ENCODE measurements at regions not wholly inside any gene's neighbourhood (a gene's known extent, or its start where the extent isn't known, plus 50 kb on each side); places are given as distances from the start of the nearest gene placed in this dataset.
"Not testable (repeated sequence)": the region's sequence is repeated elsewhere in the genome, so short reads cannot be mapped to it uniquely, and the experiment has no call there.

GRCh38 chr17:71511266-71511995, 609.4 kb upstream of the SOX9 start:
- Histone ChIP-seq H3K27ac (ENCODE audit: insufficient read depth, low read depth, low read length) (no peak overlapping the region), H4K20me1 (replicated peaks; ENCODE audit: control insufficient read depth, extremely low read depth, insufficient read depth, low read length) (no peaks in the 10 kb centered on the region), H3K4me3 (replicated peaks in 1 of 3; ENCODE audit: insufficient read depth in 1 of 3, low read depth in 1 of 3, low read length in 3 of 3) (no peak overlapping the region), H3K9me3 (replicated peaks; ENCODE audit: control insufficient read depth, insufficient read depth, low read length) (peaks cover 11% of the 10 kb centered on the region), H3K9me1 (replicated peaks; ENCODE audit: control insufficient read depth, extremely low read depth, insufficient read depth, low read length) (no peaks in the 10 kb centered on the region), H3K79me2 (ENCODE audit: control insufficient read depth, insufficient read depth, low read length) (no peaks in the 10 kb centered on the region), H3K4me2 (ENCODE audit: insufficient read depth, low read length) (no peak overlapping the region), H3K9ac (replicated peaks; ENCODE audit: extremely low read depth, insufficient read depth, low read length) (no peak overlapping the region), H3K4me1 (ENCODE audit: control insufficient read depth, extremely low read depth, insufficient read depth, low read length) (no peaks in the 10 kb centered on the region), H3K27me3 (ENCODE audit: control insufficient read depth in 2 of 2, insufficient read depth in 2 of 2, low read length in 2 of 2) (no peaks in the 10 kb centered on the region), H2AFZ (ENCODE audit: low read depth, low read length) (no peak overlapping the region), H3K36me3 (ENCODE audit: control insufficient read depth in 2 of 2, extremely low read depth in 1 of 2, insufficient read depth in 2 of 2, low read length in 2 of 2) (no peaks in the 10 kb centered on the region)
- FAIRE-seq (no peak), DNase-seq (ENCODE audit: low read depth, low spot score) (no peak)
- no peak for TF ChIP-seq POLR2A (IDR thresholded peaks at IDR 0.05; ENCODE audit: low read depth, low read length)
- TF ChIP-seq CTCF (IDR thresholded peaks at IDR 0.05; ENCODE audit: extremely low read depth in 1 of 2, insufficient read depth in 1 of 2, low read depth in 1 of 2, low read length in 2 of 2), result no peak
- TF ChIP-seq JUN (IDR thresholded peaks at IDR 0.05; ENCODE audit: borderline replicate concordance, insufficient read depth, insufficient read length, low read depth), result no peak
- no peak for TF ChIP-seq GATA2 (IDR thresholded peaks at IDR 0.05; ENCODE audit: insufficient read depth, insufficient read length, low read depth, low read length)
- no peak for TF ChIP-seq POLR2AphosphoS5 (IDR thresholded peaks at IDR 0.05; ENCODE audit: insufficient read depth, low read depth, low read length)
- no peak for TF ChIP-seq MAX (IDR thresholded peaks at IDR 0.05; ENCODE audit: insufficient read depth, insufficient read length)
- no peak for TF ChIP-seq EZH2 (IDR thresholded peaks at IDR 0.05; ENCODE audit: borderline replicate concordance, low read depth, low read length, severe bottlenecking)
- no peak for TF ChIP-seq MYC (IDR thresholded peaks at IDR 0.05; ENCODE audit: low read depth, low read length)
- no peak for TF ChIP-seq FOS (IDR thresholded peaks at IDR 0.05; ENCODE audit: borderline replicate concordance, insufficient read depth, low read length)
- dilution Hi-C loops (cut with MboI; ENCODE audit: extremely low pct_ligation_motif_present, low sequenced_read_pairs), result no loop called here
- no TSS peak for BruUV-seq (replicated peaks)
- CTCF ChIA-PET, result no interaction called here
- POLR2A ChIA-PET, result no interaction called here
- intact Hi-C loops (cut with micrococcal nuclease), result no loop called here

DNA sequence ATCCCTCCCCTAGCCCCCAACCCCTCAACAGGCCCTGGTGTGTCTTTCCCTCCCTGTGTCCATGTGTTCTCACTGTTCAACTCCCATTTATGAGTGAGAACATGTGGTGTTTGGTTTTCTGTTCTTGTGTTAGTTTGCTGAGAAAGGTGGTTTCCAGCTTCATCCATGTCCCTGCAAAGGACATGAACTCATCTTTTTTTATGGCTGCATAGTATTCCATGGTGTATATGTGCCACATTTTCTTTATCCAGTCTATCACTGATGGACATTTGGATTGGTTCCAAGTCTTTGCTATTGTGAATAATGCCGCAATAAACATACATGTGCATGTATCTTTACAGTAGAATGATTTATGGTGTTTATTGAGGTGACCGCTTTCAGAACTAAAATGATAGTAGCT, 607.1 kb upstream of the SOX9 start:
- H3K4me1 ChIP-seq (ENCODE audit: control insufficient read depth, extremely low read depth, insufficient read depth, low read length); DNase-seq (ENCODE audit: low read depth, low spot score); POLR2A ChIA-PET; H3K9me1 ChIP-seq (replicated peaks; ENCODE audit: control insufficient read depth, extremely low read depth, insufficient read depth, low read length); H3K79me2 ChIP-seq (ENCODE audit: control insufficient read depth, insufficient read depth, low read length); H4K20me1 ChIP-seq (replicated peaks; ENCODE audit: control insufficient read depth, extremely low read depth, insufficient read depth, low read length); H3K27ac ChIP-seq (ENCODE audit: insufficient read depth, low read depth, low read length); H3K36me3 ChIP-seq (ENCODE audit: control insufficient read depth in 2 of 2, extremely low read depth in 1 of 2, insufficient read depth in 2 of 2, low read length in 2 of 2); H3K4me3 ChIP-seq (replicated peaks in 1 of 3; ENCODE audit: insufficient read depth in 1 of 3, low read depth in 1 of 3, low read length in 3 of 3); dilution Hi-C loops (cut with MboI; ENCODE audit: extremely low pct_ligation_motif_present, low sequenced_read_pairs); H3K9me3 ChIP-seq (replicated peaks; ENCODE audit: control insufficient read depth, insufficient read depth, low read length); H2AFZ ChIP-seq (ENCODE audit: low read depth, low read length); BruUV-seq (replicated peaks); H3K27me3 ChIP-seq (ENCODE audit: control insufficient read depth in 2 of 2, insufficient read depth in 2 of 2, low read length in 2 of 2); H3K4me2 ChIP-seq (ENCODE audit: insufficient read depth, low read length); FAIRE-seq; CTCF ChIA-PET; H3K9ac ChIP-seq (replicated peaks; ENCODE audit: extremely low read depth, insufficient read depth, low read length); intact Hi-C loops (cut with micrococcal nuclease): not testable (repeated sequence)

Measured in endothelial cell of umbilical vein (primary cell).